Loucy (cell line): ENCODE measurements at regions not wholly inside any gene's neighbourhood (a gene's known extent, or its start where the extent isn't known, plus 50 kb on each side); places are given as distances from the start of the nearest gene placed in this dataset.

ENCODE experiments used
- H2AFZ ChIP-seq: fragments of 200-600 bp; sonication (generic); 2 replicates; pipeline ENCODE4 v1.6.0; 2016; ENCODE audit warnings: antibody characterized with exemption, mild to moderate bottlenecking, low read length, moderate library complexity
- H3F3A ChIP-seq: fragments of 200-600 bp; 2 replicates; pipeline ENCODE4 v1.6.0; 2016; ENCODE audit warnings: antibody characterized with exemption, low read depth, mild to moderate bottlenecking
- H3K27me3 ChIP-seq: fragments of 200-600 bp; sonication (generic); 2 replicates; pipeline ENCODE4 v1.6.1; 2014; ENCODE audit warnings: low read length, mild to moderate bottlenecking; ENCODE audit not compliant: insufficient read depth, poor library complexity, severe bottlenecking
- H3K36me3 ChIP-seq: fragments of 200-600 bp; sonication (generic); 2 replicates; pipeline ENCODE4 v1.6.1; 2016; ENCODE audit warnings: low read length; ENCODE audit not compliant: insufficient read depth
- H3K4me1 ChIP-seq: fragments of 200-600 bp; sonication (generic); 2 replicates; pipeline ENCODE4 v1.5.1; 2014; ENCODE audit warnings: low read length, mild to moderate bottlenecking; ENCODE audit not compliant: insufficient read depth, poor library complexity, severe bottlenecking
- H3K4me2 ChIP-seq: fragments of 200-600 bp; sonication (generic); 2 replicates; pipeline ENCODE4 v1.6.0; 2014; ENCODE audit warnings: antibody characterized with exemption, low read length, low read depth, mild to moderate bottlenecking; ENCODE audit not compliant: poor library complexity, severe bottlenecking
- H3K4me3 ChIP-seq: fragments of 200-600 bp; sonication (generic); 2 replicates; pipeline ENCODE4 v1.5.1; 2014; ENCODE audit warnings: low read length, mild to moderate bottlenecking, mixed read lengths; ENCODE audit not compliant: poor library complexity, severe bottlenecking
- H3K79me2 ChIP-seq: fragments of 200-600 bp; sonication (generic); 2 replicates; pipeline ENCODE4 v1.6.1; 2014; ENCODE audit warnings: low read length; ENCODE audit not compliant: insufficient read depth
- H3K9ac ChIP-seq: fragments of 200-600 bp; sonication (generic); 2 replicates; pipeline ENCODE4 v1.6.0; 2014; ENCODE audit warnings: mild to moderate bottlenecking, low read depth, low read length, moderate library complexity; ENCODE audit not compliant: poor library complexity, severe bottlenecking
- H3K9me2 ChIP-seq: fragments of 200-600 bp; sonication (generic); replicated peaks from 2 replicates; pipeline ENCODE4 v1.6.1; 2016; ENCODE audit warnings: low read depth, low read length, mixed read lengths
- H3K9me3 ChIP-seq: fragments of 200-600 bp; sonication (generic); 2 replicates; pipeline ENCODE4 v1.6.1; 2014; ENCODE audit warnings: mild to moderate bottlenecking, antibody characterized with exemption, low read length, low read depth; ENCODE audit not compliant: insufficient read depth
- H4K20me1 ChIP-seq: fragments of 200-600 bp; sonication (generic); 2 replicates; pipeline ENCODE4 v1.6.0; 2014; ENCODE audit warnings: antibody characterized with exemption, low read length, mild to moderate bottlenecking; ENCODE audit not compliant: insufficient read depth, poor library complexity, severe bottlenecking
- CTCF ChIP-seq: fragments of 200-600 bp; sonication (generic); conservative IDR thresholded peaks from 2 replicates; pipeline ENCODE4 v1.5.1; 2014; ENCODE audit warnings: mild to moderate bottlenecking, antibody characterized with exemption, low read length
- EZH2phosphoT487 ChIP-seq: fragments of 200-600 bp; IDR thresholded peaks from 2 replicates; pipeline ENCODE4 v1.6.1; 2018; ENCODE audit warnings: antibody characterized with exemption, mild to moderate bottlenecking, moderate library complexity, borderline replicate concordance

GRCh38 chrX:13906093-13906492, 89.2 kb upstream of the GPM6B start:
- Histone ChIP-seq H3K4me1 (no peaks in the 10 kb centered on the region), H4K20me1 (no peaks in the 10 kb centered on the region), H3K9me2 (no peaks in the 10 kb centered on the region), H3F3A (no peaks in the 10 kb centered on the region), H3K36me3 (no peaks in the 10 kb centered on the region), H2AFZ (no peak overlapping the region), H3K9ac (no peak overlapping the region), H3K4me2 (no peak overlapping the region), H3K9me3 (no peaks in the 10 kb centered on the region), H3K4me3 (no peak overlapping the region), H3K79me2 (no peaks in the 10 kb centered on the region), H3K27me3 (no peaks in the 10 kb centered on the region)
- no peak for TF ChIP-seq EZH2phosphoT487
- no peak for TF ChIP-seq CTCF

GRCh38 chrX:13903405-13903804, 86.5 kb upstream of the GPM6B start:
- no peak overlapping the region for H3K4me3 ChIP-seq
- H3K9ac ChIP-seq = no peak overlapping the region
- H3F3A ChIP-seq = no peaks in the 10 kb centered on the region
- H4K20me1 ChIP-seq = no peaks in the 10 kb centered on the region
- no peaks in the 10 kb centered on the region for H3K36me3 ChIP-seq
- TF ChIP-seq EZH2phosphoT487 (no peak), CTCF (no peak)
- no peaks in the 10 kb centered on the region for H3K27me3 ChIP-seq
- no peak overlapping the region for H2AFZ ChIP-seq
- H3K4me1 ChIP-seq = no peaks in the 10 kb centered on the region
- no peaks in the 10 kb centered on the region for H3K9me3 ChIP-seq
- H3K4me2 ChIP-seq = no peak overlapping the region
- H3K79me2 ChIP-seq = no peaks in the 10 kb centered on the region
- no peaks in the 10 kb centered on the region for H3K9me2 ChIP-seq

- Histone ChIP-seq H3K9ac (no peak overlapping the region), H2AFZ (no peak overlapping the region), H3K4me1 (no peaks in the 10 kb centered on the region), H3K4me3 (no peak overlapping the region), H4K20me1 (no peaks in the 10 kb centered on the region), H3K4me2 (no peak overlapping the region), H3K9me2 (no peaks in the 10 kb centered on the region), H3K27me3 (no peaks in the 10 kb centered on the region), H3F3A (no peaks in the 10 kb centered on the region), H3K79me2 (no peaks in the 10 kb centered on the region), H3K9me3 (no peaks in the 10 kb centered on the region), H3K36me3 (no peaks in the 10 kb centered on the region)
- no peak for TF ChIP-seq CTCF
- TF ChIP-seq EZH2phosphoT487 = no peak
These were observed 85.5 kb upstream of the GPM6B start for GRCh38 chrX:13902406-13902805.
